ENCODE measurements at regions not wholly inside any gene's neighbourhood (a gene's known extent, or its start where the extent isn't known, plus 50 kb on each side); places are given as distances from the start of the nearest gene placed in this dataset.

DNA sequence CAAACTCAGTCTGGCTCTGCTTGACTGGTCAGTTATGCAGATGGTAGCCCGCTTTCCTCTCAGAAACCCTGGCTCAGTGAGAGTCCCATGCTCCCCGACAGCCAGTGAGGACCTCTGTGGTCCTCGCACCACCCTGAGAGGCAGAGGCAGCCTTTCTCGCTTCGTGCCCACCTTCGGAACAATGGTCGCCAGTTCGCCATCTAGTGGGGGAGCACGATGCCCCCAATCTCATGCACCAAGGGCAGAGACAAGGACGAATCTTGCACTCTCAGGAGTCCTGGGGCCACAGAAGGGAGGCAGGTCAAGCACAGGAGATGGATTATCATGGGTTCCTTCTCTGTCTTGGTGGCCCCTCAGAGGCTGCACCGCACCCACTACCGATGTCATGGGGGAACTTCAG is 75.2 kb downstream of the RHCG start:
- no peak for TF ChIP-seq CEBPB (IDR thresholded peaks at IDR 0.05)
- no peak for TF ChIP-seq FOXM1 (IDR thresholded peaks at IDR 0.05; ENCODE audit: borderline replicate concordance, low read depth)
- TF ChIP-seq TAF1 (IDR thresholded peaks at IDR 0.05; ENCODE audit: low read depth) = no peak
- no peak for TF ChIP-seq RAD21 (IDR thresholded peaks at IDR 0.05; ENCODE audit: low read depth)
- no peak for TF ChIP-seq EGR1 (IDR thresholded peaks at IDR 0.05)
- no peak for TF ChIP-seq EP300 (IDR thresholded peaks at IDR 0.05; ENCODE audit: borderline replicate concordance)
- TF ChIP-seq TEAD4 (IDR thresholded peaks at IDR 0.05) = no peak
- TF ChIP-seq, protein P1, sequence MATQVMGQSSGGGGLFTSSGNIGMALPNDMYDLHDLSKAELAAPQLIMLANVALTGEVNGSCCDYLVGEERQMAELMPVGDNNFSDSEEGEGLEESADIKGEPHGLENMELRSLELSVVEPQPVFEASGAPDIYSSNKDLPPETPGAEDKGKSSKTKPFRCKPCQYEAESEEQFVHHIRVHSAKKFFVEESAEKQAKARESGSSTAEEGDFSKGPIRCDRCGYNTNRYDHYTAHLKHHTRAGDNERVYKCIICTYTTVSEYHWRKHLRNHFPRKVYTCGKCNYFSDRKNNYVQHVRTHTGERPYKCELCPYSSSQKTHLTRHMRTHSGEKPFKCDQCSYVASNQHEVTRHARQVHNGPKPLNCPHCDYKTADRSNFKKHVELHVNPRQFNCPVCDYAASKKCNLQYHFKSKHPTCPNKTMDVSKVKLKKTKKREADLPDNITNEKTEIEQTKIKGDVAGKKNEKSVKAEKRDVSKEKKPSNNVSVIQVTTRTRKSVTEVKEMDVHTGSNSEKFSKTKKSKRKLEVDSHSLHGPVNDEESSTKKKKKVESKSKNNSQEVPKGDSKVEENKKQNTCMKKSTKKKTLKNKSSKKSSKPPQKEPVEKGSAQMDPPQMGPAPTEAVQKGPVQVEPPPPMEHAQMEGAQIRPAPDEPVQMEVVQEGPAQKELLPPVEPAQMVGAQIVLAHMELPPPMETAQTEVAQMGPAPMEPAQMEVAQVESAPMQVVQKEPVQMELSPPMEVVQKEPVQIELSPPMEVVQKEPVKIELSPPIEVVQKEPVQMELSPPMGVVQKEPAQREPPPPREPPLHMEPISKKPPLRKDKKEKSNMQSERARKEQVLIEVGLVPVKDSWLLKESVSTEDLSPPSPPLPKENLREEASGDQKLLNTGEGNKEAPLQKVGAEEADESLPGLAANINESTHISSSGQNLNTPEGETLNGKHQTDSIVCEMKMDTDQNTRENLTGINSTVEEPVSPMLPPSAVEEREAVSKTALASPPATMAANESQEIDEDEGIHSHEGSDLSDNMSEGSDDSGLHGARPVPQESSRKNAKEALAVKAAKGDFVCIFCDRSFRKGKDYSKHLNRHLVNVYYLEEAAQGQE (IDR thresholded peaks at IDR 0.05; ENCODE audit: low read depth) = no peak
- TF ChIP-seq, protein P2, sequence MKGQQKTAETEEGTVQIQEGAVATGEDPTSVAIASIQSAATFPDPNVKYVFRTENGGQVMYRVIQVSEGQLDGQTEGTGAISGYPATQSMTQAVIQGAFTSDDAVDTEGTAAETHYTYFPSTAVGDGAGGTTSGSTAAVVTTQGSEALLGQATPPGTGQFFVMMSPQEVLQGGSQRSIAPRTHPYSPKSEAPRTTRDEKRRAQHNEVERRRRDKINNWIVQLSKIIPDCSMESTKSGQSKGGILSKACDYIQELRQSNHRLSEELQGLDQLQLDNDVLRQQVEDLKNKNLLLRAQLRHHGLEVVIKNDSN (IDR thresholded peaks at IDR 0.05) = no peak
- TF ChIP-seq, protein P3, sequence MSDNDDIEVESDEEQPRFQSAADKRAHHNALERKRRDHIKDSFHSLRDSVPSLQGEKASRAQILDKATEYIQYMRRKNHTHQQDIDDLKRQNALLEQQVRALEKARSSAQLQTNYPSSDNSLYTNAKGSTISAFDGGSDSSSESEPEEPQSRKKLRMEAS (IDR thresholded peaks at IDR 0.05) = no peak
- no peak for TF ChIP-seq TCF12 (IDR thresholded peaks at IDR 0.05; ENCODE audit: low read depth)
- no peak for TF ChIP-seq CREB1 (IDR thresholded peaks at IDR 0.05; ENCODE audit: low read depth)
- TF ChIP-seq NFIC (IDR thresholded peaks at IDR 0.05) = no peak
